GM21576 (cell line): ENCODE measurements at regions not wholly inside any gene's neighbourhood (a gene's known extent, or its start where the extent isn't known, plus 50 kb on each side); places are given as distances from the start of the nearest gene placed in this dataset.

ENCODE experiments used
- ATAC-seq: cut with Tn5 transposase; IDR thresholded peaks from one replicate; pipeline ENCODE4 v1.9.1; 2021; ENCODE audit warnings: mild to moderate bottlenecking, moderate library complexity; ENCODE audit not compliant: unreplicated experiment

DNA sequence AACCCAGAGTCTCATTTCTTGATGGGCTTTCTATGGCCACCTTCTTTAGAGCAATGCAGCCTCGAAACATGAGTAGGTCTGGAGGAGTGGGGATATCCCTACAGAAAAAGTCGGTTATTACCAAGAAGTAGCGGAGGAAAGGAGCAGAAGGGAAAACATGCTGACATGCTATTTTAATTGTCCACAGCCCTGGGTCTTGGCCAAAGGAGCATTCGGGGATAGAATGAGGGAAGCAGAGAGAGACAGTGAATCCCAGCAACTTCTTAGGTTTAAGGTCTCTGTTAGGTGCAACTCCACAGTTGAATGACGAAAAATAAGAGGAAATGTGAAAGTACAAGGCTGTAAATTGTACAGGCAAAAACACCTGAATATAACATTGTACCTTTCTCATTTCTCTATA is 506.7 kb upstream of the CDH18 start:
- ATAC-seq, result no peak

DNA sequence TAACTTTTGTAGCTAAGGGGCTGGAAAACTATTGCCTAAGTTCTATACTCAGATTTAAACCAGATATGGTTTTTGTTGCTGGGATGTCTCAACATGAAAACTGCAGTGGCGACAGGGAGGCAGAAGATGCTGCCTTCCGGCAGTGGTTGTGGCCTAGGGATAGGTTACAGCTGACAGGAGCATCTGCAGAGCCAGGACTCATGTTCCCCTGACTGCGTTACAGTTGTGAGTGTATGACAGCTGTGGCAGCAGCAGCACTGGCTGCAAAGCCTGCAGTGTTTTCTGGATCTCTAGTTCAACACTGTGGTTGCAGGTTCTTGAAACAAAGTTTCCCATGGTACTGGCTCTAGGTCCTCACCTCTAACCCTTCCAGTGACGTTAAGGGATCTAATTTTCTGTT is 498.8 kb upstream of the CDH18 start:
- ATAC-seq, result no peak

DNA sequence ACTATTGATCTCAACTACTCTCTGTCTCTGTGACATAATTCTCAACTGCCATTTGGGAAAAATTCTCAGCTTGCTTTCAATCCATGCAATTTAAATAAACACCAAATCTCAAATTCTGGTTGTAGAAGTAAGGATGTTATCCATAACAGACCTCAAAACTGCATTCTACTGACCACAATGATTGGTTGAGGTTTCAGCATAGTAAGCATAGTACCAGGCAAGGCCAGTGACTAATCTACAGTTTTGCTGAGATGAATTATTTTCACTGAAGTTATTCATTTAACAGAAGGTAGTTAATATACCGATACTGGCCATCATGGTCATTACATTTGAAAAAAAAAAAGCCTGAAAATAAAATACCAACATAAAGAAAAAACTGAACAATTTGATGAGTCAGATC is 488.0 kb upstream of the CDH18 start:
- ATAC-seq, result no peak

DNA sequence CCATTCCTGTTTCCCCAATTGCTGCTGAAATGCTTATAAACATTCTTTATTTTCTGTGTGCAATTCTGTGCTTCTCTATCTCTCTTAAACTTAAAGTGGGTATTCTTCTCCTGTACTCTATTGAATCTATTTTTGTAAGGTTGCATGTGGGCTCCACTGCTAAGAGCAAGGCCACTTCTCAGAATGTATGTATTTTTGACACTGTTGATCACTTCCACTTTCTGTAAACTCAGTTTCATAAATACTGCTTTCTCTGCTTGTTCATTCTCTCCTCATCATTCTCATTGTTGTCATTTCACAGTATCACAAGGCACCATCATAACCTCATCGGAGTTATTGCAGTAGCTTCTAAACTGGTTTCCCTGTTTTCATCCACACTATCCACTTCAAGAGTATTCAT is 483.0 kb upstream of the CDH18 start:
- ATAC-seq, result no peak

DNA sequence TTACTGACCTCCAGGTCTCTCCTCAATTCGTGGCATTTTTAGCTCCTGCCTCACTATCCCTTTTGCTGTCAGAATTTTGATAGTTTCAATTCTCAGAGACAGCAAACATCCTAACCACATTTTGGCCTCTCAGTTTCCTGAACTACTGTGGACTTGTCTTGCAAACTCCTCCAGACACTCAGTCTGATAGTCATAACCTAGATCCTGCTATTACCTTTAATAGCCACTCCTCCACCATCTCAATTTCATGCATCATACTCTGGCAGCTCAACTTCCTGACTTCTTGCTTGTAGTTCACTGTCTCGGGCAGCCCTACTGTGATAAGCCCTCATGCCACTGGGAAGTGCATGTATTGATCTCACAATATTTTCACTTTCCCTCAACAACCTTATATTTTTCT is 481.8 kb upstream of the CDH18 start:
- ATAC-seq, result no peak

DNA sequence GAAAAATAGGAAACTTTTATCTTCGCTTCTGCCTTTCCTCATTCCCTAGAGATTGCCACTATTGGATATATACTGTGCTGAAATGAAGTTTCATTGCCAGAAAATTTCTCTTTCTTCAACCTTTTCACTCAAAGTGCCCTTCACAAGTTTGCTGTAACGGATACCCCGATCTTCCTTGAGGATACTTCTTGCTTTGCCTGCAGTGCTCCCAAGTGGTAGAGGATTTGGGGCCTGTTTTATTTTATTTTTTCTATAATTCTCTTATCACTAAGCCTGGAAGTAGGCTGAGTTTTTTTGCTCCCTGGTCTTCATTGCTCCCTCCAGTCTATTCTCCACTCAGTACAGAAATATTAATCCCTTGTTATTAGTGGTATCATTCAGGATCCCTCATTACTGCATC is 481.4 kb upstream of the CDH18 start:
- ATAC-seq, result no peak

DNA sequence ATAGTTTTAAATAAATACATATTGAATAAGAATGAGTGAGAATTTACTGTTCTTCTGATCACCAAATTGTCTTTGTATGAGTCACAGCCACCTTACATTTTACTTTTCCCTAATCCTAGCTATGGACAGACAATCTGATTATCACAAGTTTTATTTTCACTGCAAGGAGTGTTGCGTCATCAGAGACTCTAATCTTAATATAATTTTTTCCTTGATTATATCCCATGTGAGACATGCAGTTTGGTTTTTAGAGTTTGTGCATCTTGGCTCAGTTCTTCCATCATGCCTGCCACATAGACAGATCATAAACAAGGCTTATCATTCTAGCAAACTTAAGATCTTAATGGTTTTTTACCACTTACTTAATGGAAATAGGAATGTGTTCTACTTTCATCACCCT is 478.5 kb upstream of the CDH18 start:
- no peak for ATAC-seq

DNA sequence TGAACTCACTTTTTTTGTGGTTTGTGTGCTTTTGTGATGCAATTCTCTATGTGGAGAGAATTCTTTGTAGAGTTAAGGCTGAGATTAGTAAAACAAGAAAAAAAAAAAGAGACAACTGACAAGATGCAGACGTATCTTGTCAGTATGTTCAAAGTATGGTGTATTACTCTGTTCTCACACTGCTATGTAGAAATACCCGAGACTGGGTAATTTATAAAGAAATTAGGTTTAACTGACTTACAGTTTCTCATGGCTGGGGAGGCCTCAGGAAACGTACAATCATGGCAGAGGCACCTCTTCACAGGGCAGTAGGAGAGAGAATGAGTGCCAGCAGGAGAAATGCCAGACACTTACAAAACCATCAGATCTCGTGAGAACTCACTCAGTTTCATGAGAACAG is 475.2 kb upstream of the CDH18 start:
- no peak for ATAC-seq

DNA sequence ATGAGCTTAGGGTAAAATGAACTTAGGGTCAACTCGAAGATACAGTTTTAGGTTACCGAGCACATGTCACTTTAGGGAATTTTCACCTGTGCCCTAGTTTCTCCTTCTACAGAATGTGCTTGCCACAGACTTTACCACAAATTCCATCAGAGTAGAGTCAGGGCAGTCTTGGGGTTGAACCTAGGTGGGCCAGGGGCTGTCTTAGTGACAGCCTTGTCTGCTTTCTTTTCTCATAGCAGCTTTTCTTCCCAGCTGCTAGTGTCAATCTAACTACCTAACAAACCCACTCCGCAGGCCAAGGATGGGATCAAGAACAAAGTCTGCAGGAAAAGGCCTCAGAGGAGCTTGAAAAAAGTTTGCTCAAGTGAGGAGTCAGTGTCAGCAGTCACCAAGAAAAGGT is 458.1 kb upstream of the CDH18 start:
- no peak for ATAC-seq

DNA sequence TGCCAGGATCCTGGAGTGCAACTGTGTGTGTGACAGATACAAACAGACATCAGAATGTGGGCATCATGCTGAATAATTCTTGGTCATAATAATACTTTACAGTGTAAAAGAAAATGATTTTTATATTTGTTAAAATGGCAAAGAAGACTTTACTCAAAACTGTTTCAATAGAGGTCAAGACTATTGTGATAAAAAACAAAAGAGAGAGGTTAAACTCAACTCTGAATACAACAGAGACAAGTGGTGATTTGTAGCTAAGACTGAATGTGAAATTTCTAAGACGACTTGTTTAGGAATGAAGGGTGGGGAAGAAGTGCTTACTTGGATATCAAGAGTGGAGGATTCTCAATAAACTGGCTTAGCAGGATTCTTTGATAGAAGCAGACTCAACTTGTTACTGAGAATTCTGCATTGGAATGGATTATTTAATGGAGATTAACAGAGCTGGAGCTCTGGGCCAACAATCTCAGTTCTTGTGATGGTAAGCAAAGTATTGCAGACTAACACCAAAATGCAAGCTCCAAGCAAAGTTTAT is 457.4 kb upstream of the CDH18 start:
- no peak for ATAC-seq

DNA sequence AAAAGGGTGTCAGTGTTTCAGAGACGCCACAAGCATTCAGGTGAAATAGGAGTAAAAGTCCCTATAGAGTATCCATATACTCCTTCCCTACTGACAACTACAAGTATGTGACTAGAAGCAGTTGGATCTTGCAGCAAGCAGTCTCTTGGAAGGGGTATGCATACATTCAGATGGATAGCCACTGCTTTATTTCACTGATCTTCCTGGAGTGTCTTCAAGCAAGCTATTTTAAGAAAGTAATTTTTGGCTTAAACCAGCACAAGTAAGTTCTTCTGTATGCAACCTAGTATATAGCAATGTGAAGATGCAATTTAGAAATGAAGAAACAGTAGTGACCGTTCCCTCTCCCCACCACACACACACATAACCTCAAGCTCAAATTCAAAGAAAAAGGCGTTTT is 446.8 kb upstream of the CDH18 start:
- ATAC-seq, result no peak

DNA sequence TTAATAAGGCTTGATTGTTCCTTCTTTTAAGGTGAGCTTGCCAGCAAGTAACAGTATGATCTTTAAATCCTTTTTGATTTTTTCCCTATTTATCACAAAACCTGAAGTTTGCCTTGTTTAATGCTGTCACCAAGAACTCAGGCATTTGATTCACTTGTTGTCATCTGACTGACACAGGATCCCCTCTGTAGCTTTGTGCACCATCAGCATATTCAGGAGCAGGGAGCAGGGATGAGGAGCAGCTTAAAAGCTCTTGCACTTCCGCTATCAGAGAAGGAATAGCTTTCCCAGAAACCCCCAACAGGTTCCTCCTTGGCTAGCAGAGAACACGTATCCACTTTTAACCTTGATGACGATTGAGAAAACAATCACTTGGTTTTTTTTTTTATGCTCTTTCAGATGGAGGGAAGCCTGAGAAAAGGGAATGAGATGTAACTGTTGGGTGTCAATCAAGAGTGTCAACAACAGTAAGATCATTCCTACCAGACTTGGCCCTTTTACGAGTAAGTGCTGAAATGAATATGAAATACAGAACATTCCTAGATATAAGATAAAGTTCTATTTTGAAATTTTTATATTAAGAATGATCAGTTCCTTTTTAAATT is 433.1 kb upstream of the CDH18 start:
- ATAC-seq, result no peak
